Hematopoietic multipotent progenitor cell treated with erythropoietin and hydrocortisone succinate and interleukin-3 and kit ligand, for 15 days (in vitro differentiated cells): ENCODE measurements at regions not wholly inside any gene's neighbourhood (a gene's known extent, or its start where the extent isn't known, plus 50 kb on each side); places are given as distances from the start of the nearest gene placed in this dataset.
"Not testable (repeated sequence)": the region's sequence is repeated elsewhere in the genome, so short reads cannot be mapped to it uniquely, and the experiment has no call there.

Experiments
- DNase-seq: peaks from one replicate; pipeline ENCODE4 v3.0.0-alpha.2; 2015; ENCODE audit warnings: low spot score

DNA sequence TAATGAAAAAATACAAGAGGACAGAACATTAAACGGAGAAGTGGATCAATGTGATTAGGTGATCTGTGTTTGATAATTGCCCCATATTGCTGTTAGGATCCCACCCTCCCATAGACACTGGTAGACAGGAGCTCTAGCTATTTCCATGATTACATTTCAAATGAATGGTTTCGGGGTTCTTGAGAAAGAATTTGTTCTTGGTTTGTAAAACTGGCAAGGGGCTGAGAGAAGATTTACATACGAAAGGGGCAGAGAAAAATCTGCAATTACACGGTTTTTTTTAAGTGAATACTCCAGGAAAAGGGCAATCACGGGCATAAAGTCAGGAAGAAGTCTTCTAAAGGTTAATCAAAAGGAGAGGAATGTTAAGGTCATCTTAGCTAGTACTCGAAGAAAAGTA is 2125.7 kb upstream of the PCDH20 start:
- DNase-seq: no peak

DNA sequence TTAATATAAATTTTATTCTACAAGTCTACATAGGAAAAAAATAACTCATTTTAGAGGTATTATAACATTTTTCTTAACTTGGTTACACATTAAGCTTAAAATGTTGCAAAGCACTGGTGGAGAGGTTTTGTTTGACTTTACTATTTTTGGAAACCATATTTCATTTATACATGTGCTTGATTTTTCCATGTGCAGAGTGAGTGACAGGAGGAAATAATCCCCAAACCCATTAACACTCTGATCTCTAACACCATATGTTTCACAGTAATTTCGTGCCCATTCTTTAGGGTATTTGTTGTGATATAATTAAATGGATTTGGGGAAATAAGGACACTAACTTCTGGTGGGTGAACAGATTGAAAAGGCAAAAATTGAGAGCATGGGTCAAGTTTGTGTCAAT is 2124.4 kb upstream of the PCDH20 start:
- no peak for DNase-seq

DNA sequence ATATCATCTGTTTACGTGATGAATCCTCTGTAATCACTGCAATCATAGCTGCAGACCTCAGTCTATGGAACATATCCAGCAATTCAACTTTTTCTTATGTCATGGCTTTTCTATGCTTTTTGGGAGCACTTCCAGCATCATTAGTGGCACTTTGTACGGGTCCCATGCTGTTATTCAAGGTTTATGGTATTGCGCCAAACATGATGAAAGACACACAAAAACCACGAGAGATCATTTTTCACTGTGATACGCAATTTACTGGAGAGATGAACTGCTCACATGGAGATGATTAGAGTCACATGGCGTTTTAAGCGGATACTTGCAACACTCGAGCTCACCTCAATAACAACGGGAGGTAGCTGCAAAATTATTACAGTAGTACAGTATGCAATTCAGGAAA is 2101.7 kb upstream of the PCDH20 start:
- no peak for DNase-seq

DNA sequence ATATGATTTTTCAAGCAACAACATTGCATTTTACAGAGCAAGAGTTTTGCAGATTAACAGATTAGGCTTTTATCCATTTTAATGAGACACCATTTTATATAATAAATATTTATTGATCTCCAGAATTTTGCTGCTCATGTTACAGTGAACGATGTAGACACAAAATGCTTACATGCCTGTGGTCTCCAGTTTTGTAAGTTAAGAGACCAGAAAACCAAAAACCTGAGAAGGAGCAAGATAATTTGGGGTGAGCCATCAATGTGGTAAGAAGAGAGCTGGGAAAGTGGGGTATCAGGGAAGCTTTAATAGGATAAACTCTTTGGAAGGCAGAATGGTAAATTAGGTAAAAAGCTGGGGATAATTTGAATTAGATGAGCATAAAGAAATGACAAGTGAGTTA is 2100.5 kb upstream of the PCDH20 start:
- DNase-seq: no peak

DNA sequence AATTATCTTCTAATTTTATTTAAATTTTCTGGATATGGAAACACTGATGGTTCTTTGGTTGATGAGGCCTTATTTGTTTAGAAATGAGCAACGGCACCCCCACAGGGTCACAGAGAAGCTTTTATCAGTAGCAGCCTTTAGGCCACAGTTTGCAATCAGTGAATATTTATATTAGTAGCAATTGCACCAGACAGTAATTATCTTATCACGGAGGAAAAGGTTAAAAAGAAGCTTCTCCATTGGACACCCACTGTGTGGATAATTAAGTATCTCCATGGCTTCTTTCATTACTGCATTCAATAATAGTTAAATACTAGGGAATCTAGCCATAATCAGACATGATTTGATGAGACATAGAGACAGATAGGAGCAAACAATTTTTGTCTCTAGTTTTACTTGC is 2099.2 kb upstream of the PCDH20 start:
- DNase-seq: no peak

DNA sequence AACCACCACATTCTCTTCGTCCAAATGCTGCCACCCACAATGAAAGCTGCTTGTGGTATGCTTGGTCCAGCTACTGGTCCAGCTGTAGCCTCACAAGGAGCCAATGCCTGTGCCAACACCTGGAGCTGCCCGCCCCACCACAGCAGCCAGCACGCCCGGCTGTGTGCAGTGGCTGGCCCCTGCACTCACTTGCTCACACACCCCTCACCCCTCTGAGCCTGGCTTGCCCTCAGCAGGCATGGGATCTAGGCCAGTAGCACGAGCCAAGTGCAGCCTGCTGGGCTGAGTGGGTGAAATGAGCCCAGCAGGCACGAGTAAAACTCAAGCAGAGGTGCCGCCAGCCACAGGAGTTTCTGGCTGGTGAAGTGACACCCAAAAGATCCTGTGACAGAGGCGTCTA is 2096.4 kb upstream of the PCDH20 start:
- DNase-seq: no peak

DNA sequence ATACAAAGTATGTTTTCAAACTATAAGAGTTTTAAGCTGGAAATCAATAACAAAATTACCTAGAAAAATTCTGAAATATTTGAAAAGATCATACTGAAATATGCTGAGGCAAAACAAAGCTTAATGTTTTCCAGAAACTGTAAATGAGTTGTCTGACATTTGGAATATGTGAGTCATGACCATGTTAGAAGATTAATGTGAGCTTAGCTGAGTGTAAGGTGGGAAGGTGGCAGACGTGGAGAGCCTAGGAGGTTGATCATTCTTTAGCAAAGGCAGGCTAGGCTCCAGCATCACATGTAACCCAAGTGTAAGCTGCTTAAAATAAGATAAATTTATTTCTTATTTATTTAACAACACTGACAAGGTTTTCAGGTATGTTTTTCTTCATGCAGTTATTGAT is 2086.1 kb upstream of the PCDH20 start:
- no peak for DNase-seq

DNA sequence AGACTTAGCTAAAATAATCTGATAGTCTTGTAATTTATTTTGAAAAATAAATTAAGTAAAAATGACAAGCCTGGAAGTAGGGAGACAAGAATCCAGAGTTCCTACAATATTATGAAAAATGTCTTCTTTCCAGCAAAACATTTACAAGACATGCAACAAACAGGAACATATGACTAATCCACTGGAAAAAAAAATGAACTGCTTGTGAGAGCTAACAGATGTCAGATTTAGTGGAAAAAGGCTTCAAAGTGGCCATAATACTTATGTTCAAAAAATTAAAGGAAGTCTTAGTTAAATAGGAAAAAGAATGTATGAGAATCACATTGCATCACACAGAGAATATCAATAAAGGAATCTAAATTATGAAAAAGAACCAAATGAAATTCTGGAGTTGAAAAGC is 2082.0 kb upstream of the PCDH20 start:
- no peak for DNase-seq

DNA sequence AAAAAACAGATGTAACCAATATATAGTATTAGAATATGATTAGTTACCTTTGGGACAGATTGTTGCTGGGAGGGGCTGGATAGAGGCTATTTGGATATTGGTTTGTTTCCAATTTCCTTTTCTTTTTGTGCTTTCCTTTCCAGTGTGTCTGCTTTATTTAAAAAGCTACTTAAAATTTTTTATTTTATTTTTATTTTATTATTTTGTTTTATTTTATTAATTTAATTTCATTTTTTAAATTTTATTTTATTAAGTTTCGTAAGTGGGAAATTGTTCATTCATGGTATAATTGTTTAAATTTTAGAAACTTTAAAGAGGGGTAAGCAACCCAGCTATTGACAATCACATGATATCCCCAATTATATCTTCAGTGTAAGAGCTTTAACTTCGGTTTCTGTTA is 2077.0 kb upstream of the PCDH20 start:
- no peak for DNase-seq

DNA sequence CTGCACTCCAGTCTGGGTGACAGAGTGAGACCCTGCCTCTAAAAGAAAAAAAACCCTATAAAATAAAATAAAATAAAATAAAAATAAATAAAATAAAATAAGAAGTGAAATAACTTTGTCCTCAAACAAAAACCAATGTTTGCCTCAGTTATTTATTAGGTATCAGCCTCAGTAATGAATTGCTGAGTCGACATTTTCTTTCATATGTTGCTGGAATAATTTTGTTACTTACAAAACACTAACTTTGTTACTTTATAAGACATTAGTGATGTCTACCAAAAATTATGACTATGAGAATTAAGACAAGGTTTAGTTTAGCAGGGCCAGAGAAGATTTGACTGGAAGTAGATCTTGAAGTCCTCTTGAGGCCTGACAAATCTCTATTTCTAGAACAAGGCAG is 2074.5 kb upstream of the PCDH20 start:
- no peak for DNase-seq

DNA sequence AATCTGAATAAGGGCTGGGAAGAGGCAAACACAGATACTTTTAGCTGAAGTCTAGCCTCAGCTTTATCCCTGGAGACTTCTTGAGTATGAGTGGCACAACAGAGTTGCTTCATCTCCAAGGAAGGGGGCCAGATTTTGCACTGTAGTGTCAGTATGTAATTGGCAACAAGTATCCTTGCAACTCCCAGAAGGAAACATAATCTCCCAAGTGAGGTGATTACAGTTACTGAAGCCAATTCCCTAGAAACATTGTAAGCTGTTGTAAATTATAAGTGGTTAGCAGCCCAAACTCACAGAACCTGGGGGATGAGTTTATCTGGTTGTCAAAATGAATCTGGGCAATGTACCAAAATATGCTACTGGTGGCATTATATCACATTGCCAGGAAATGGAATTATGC is 2065.7 kb upstream of the PCDH20 start:
- DNase-seq: no peak

DNA sequence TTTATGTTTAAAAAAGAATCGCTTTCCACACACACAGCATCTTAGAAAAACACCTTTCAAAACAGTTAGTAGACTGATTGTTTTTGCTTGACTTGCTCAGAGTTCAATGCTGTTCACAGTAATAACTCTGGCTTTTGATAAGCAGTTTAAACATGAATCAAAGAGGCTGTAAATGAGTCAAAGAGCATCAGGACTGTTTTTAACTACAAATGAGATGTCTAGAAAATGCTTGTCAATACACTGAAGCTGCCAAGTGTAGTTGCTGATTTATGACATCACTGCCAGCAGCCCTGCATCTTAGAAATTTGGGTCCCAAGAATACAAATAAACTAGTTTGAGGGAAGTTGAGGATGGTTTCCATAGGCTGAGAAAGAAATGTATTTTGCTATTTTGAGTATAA is 2057.1 kb upstream of the PCDH20 start:
- DNase-seq: no peak

DNA sequence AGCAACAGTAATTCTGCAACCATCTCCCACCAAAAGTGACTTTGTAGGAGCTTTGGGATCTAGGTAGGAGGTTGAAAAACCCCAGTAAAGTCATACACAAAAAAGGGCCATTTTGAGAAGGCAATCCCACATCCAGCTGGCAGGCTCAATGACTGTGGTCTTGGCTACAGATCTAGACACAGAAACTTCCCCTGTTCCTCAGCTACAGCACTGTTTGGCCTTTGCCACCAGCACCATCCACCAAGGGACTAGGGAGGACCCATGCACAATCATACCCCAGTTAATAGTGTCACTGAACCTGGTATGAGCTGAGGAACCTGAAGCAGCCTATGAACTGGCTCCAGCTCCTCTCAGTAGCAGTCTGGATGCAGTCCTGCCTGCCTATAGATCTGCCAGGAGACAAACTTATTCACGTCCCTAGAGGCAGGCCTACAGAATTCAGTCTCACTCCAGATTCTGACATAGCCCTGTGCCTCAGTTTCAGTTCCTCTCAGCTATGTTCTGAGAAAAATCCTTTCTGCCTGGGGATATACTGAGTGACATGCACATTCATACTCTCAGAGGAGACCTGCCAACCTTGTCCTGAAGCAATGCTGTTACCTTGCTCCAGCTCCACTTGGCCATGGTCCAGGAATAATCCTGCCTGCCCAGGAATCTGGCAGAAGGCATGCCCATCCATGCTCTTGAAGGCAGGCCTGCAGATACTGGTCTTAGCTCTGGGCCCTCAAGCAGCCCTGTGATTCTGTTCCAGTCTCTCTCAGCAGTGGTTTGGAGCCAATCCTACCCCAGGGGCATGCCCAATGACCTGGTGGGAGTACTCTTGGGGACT is 2048.3 kb upstream of the PCDH20 start:
- DNase-seq: no peak

DNA sequence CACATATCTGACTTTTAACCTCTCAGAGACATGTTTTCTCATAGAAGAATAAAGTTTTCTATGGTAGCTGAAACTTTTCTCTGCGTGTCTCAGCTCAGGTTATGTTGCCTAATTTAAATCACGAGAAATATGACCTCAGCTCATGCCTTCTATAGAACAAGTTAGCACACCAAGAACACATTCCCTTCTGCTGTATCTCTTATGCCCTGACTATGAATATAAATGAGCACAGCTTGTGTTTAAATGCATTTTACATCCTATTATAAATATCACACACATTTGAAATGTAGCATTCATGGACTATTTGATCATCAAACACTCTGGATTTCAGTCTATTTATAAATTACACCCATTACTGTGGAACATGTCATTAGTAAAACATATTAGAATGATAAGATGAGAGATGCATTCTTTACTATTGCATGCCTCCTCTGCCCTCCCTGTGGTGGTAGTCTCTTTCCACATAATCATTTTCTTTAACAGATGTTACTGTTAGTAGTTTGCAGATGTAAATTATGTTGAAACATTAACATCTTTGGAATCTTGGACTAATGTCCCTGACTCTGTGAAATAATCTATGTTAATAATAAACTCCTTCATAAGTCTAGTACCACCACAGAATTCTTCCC is 2044.9 kb upstream of the PCDH20 start:
- DNase-seq: no peak

DNA sequence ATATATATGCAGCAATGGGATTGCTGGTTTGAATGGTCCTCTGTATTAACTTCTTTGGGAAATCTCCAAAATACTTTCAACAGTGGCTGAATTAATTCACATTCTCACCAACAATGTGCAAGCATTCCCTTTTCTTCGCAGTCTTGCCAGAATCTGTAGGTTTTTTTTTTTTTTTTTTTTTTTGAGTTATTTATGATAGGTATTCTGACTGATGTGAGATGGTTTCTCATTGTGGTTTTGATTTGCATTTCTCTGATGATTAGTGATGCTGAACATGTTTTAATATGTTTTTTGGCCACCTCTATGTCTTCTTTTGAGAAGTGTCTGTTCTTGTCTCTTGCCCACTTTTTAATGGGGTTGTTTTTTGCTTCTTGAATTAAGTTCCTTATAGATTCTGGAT is 2041.5 kb upstream of the PCDH20 start:
- no peak for DNase-seq

DNA sequence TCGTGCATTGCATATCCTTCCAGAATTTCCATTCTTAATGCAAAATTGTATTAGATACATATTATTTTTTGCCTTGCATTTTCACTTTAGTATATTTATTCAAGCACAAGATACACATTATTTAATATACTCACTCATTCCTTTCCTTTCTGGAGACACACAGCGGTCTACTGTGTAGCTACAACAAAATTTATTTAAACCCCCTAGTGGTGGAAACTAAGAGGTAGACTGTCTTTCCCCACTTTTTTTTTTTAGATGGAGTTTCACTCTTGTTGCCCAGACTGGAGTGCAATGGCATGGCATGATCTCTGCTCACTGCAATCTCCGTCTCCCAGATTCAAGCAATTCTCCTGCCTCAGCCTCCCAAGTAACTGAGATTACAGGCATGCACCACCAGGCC is 2040.3 kb upstream of the PCDH20 start:
- no peak for DNase-seq

DNA sequence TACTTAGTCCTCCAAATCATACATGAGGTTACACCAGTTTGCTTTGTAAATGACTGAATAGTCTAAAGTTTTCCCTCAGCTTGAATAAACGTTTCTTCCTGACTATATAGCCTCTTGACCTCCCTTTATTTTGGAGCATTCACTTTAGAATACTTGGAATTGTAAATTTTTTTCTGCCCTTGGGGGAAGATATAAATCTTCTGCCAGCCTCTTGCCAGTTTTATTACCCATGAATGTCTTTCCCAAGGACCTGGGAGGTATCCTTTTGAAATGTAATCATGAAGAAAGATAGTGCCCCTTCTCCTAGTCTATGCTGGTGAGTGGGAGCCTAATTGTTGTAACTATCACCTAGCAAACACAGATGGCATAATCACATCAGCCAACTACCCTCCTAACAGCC is 2033.9 kb upstream of the PCDH20 start:
- no peak for DNase-seq

DNA sequence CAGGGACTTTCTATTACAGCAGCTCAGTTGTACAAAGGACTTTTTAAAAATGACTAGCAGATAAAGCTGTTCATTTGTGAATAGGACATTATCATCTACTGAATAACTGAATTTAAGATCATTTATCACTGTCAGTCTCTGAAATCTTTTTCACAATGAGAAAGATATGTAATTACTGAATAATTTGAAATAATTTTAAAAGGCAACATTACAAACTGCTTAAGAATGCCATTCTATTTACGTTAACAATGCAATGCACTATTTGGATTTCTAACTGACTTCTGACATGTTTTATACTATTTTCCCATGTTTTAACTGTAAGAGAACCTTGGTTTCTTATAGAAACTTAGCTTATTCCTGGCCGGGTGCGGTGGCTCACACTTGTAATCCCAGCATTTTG is 2033.0 kb upstream of the PCDH20 start:
- no peak for DNase-seq

DNA sequence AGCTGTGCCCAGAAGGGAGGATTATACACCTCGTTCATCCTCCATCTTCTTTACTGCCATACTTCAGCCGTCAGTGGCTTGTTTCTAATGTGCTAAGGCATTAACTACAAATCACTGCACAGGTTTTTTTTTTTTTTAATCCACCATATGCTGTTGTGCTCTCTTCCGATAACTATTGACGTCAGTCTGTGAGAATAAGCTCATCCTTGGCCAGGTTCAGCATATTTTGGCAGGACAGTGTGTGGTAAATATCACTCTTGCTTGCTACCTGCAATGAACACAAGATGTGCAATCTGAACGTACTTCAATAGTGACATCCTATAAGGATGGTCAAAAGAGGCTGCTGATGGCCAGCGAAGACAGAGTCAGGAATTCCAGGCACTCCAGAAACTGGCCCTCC is 2030.7 kb upstream of the PCDH20 start:
- no peak for DNase-seq

DNA sequence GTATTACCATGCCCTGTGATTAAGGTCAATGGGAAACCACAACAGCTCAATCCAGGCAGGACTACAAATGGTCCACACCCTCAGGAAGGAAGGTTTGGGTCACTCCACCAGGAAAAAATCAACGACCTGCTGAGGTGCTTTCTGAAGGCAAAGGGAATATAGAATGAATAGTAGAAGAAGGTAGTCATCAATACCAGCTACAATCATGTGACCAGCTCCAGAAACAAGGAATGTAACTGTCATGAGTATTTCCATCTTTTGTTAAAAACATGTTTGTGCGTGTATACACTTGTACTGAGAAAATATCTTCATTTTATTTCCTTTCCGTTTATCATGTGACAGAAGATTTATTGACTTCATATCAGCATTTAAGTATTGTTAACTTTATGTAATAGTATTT is 2028.6 kb upstream of the PCDH20 start:
- not testable (repeated sequence) for DNase-seq

DNA sequence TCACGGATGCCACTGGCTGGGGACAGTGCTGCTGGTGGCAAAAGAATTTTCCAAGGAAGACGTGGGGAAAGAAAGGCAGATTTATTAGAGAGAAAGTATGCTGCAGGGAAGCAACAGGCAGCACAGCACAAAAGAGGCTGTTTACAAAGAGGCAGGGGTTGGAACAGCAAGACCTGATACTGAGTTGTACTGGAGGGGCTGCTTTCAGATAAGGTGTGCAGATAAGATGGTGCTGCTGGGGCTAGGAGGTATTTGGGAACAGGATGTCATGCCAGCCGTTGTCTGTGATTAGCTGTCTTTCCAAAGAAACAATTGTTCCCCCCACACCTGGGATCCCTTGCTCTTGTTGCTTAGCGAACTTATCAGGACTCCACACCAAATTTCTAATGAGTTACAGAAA is 2023.3 kb upstream of the PCDH20 start:
- no peak for DNase-seq

DNA sequence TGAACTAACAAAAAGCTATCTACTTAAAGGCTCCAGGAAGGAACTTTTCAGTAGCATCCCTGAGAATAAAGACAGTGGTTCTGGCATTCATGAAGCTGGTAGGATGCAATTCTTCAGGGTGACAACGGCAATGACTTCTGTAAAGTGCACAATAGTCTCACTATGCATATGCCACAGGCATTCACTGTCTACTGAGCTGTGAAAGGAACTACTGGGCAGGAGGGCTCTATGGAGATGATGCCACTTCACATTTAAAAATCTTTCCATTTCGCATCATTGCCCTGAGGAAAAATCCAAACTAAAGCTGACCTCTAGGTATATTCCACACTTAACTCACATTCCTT is 2020.6 kb upstream of the PCDH20 start:
- no peak for DNase-seq

DNA sequence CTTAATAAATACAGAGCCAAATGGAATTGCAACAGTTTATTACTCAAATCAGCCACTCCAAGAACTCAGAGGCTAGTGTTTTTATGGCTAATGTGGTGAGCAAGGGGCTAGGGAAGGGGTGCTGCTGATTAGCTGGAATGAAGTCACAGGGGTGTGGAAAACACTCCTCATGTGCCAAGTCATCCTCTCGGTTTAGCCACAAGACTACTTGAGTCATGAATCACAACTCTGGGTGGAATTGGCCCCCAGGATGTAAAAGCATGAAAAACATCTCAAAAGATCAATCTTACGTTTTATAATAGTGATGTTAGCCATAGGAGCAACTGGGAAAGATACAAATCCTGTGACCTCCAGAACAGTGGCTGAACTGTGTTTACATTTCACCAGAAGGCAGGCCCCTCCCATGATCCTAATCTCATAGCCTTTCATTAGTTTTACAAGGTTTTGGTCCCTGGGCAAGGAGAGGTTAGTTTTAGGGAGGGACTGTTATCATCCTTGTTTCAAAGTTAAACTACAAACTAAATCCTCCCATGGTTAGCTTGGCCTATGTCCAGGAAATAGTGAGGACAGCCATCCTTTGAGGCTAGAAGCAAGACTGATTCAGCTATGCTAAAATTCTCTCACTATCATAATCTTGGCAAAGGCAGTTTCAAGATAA is 2020.1 kb upstream of the PCDH20 start:
- no peak for DNase-seq
